ENCODE measurements at regions not wholly inside any gene's neighbourhood (a gene's known extent, or its start where the extent isn't known, plus 50 kb on each side); places are given as distances from the start of the nearest gene placed in this dataset.

DNA sequence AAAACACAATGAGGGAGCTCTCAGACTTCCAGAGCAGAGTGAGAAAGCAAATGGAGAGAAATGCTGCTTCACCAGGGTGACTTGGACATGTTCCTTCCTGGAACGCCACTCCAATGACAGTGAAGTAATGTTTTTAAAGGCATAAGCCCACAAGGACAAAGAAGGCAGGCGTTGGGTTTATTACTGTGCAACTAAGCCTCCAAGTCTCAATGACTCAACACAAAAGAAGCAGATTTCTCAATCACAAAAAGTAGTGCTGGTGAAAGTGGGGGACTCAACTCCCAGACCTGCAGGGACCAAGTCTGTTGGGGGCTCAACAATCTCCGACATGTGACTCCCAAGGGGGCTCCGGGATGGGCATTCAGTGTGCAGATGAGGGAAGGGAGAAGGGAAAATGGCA, 505.2 kb downstream of the BCL11B start:
- TF ChIP-seq TAF1 (IDR thresholded peaks at IDR 0.05; ENCODE audit: low read depth) (no peak), EP300 (IDR thresholded peaks at IDR 0.05; ENCODE audit: borderline replicate concordance) (no peak), CEBPB (IDR thresholded peaks at IDR 0.05) (no peak), RAD21 (IDR thresholded peaks at IDR 0.05; ENCODE audit: low read depth) (no peak), TEAD4 (IDR thresholded peaks at IDR 0.05) (no peak), YY1 (IDR thresholded peaks at IDR 0.05; ENCODE audit: low read depth) (no peak), ZBTB7A (IDR thresholded peaks at IDR 0.05; ENCODE audit: low read depth) (no peak), FOXM1 (IDR thresholded peaks at IDR 0.05; ENCODE audit: borderline replicate concordance, low read depth) (no peak), TCF12 (IDR thresholded peaks at IDR 0.05; ENCODE audit: low read depth) (no peak), EGR1 (IDR thresholded peaks at IDR 0.05) (no peak)
- TF ChIP-seq, protein P1, sequence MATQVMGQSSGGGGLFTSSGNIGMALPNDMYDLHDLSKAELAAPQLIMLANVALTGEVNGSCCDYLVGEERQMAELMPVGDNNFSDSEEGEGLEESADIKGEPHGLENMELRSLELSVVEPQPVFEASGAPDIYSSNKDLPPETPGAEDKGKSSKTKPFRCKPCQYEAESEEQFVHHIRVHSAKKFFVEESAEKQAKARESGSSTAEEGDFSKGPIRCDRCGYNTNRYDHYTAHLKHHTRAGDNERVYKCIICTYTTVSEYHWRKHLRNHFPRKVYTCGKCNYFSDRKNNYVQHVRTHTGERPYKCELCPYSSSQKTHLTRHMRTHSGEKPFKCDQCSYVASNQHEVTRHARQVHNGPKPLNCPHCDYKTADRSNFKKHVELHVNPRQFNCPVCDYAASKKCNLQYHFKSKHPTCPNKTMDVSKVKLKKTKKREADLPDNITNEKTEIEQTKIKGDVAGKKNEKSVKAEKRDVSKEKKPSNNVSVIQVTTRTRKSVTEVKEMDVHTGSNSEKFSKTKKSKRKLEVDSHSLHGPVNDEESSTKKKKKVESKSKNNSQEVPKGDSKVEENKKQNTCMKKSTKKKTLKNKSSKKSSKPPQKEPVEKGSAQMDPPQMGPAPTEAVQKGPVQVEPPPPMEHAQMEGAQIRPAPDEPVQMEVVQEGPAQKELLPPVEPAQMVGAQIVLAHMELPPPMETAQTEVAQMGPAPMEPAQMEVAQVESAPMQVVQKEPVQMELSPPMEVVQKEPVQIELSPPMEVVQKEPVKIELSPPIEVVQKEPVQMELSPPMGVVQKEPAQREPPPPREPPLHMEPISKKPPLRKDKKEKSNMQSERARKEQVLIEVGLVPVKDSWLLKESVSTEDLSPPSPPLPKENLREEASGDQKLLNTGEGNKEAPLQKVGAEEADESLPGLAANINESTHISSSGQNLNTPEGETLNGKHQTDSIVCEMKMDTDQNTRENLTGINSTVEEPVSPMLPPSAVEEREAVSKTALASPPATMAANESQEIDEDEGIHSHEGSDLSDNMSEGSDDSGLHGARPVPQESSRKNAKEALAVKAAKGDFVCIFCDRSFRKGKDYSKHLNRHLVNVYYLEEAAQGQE (IDR thresholded peaks at IDR 0.05; ENCODE audit: low read depth): no peak
- TF ChIP-seq, protein P2, sequence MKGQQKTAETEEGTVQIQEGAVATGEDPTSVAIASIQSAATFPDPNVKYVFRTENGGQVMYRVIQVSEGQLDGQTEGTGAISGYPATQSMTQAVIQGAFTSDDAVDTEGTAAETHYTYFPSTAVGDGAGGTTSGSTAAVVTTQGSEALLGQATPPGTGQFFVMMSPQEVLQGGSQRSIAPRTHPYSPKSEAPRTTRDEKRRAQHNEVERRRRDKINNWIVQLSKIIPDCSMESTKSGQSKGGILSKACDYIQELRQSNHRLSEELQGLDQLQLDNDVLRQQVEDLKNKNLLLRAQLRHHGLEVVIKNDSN (IDR thresholded peaks at IDR 0.05): no peak
- TF ChIP-seq, protein P3, sequence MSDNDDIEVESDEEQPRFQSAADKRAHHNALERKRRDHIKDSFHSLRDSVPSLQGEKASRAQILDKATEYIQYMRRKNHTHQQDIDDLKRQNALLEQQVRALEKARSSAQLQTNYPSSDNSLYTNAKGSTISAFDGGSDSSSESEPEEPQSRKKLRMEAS (IDR thresholded peaks at IDR 0.05): no peak
